ENCODE measurements at regions not wholly inside any gene's neighbourhood (a gene's known extent, or its start where the extent isn't known, plus 50 kb on each side); places are given as distances from the start of the nearest gene placed in this dataset.

DNA sequence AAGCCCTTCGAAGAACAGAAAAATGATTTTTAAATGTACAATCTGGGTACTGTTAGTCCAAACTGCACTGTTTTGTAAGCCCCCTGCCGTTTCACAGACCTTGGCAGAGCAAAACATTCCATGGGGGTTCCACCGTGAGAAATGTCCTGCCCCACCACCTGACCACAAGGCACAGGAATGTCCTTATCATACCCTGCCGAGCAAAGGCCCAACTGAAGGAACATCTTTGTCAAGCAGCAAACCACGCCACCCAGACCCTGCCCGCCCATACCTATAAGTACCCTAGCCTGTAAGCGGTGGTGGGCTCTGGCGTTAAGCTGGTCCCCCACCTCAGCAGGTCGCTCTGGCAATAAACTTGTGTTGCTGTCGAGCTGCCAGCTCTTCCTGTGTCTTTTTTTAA, 181.6 kb upstream of the PZP start:
- no peak overlapping the region for H3K9ac ChIP-seq (ENCODE audit: low read depth in 1 of 2, low read length in 2 of 2)
- TF ChIP-seq, protein P1, sequence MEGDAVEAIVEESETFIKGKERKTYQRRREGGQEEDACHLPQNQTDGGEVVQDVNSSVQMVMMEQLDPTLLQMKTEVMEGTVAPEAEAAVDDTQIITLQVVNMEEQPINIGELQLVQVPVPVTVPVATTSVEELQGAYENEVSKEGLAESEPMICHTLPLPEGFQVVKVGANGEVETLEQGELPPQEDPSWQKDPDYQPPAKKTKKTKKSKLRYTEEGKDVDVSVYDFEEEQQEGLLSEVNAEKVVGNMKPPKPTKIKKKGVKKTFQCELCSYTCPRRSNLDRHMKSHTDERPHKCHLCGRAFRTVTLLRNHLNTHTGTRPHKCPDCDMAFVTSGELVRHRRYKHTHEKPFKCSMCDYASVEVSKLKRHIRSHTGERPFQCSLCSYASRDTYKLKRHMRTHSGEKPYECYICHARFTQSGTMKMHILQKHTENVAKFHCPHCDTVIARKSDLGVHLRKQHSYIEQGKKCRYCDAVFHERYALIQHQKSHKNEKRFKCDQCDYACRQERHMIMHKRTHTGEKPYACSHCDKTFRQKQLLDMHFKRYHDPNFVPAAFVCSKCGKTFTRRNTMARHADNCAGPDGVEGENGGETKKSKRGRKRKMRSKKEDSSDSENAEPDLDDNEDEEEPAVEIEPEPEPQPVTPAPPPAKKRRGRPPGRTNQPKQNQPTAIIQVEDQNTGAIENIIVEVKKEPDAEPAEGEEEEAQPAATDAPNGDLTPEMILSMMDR (IDR thresholded peaks at IDR 0.05; ENCODE audit: low read depth, low read length, missing input control): no peak
- no peak for TF ChIP-seq YY1 (IDR thresholded peaks at IDR 0.05)
- TF ChIP-seq RAD21 (IDR thresholded peaks at IDR 0.05): no peak
- no peak for TF ChIP-seq GABPA (IDR thresholded peaks at IDR 0.05 in 1 of 2, conservative IDR thresholded peaks at IDR 0.05 in 1 of 2)
- no peak for TF ChIP-seq NR2F2 (IDR thresholded peaks at IDR 0.05)
- TF ChIP-seq, protein P2, sequence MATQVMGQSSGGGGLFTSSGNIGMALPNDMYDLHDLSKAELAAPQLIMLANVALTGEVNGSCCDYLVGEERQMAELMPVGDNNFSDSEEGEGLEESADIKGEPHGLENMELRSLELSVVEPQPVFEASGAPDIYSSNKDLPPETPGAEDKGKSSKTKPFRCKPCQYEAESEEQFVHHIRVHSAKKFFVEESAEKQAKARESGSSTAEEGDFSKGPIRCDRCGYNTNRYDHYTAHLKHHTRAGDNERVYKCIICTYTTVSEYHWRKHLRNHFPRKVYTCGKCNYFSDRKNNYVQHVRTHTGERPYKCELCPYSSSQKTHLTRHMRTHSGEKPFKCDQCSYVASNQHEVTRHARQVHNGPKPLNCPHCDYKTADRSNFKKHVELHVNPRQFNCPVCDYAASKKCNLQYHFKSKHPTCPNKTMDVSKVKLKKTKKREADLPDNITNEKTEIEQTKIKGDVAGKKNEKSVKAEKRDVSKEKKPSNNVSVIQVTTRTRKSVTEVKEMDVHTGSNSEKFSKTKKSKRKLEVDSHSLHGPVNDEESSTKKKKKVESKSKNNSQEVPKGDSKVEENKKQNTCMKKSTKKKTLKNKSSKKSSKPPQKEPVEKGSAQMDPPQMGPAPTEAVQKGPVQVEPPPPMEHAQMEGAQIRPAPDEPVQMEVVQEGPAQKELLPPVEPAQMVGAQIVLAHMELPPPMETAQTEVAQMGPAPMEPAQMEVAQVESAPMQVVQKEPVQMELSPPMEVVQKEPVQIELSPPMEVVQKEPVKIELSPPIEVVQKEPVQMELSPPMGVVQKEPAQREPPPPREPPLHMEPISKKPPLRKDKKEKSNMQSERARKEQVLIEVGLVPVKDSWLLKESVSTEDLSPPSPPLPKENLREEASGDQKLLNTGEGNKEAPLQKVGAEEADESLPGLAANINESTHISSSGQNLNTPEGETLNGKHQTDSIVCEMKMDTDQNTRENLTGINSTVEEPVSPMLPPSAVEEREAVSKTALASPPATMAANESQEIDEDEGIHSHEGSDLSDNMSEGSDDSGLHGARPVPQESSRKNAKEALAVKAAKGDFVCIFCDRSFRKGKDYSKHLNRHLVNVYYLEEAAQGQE (IDR thresholded peaks at IDR 0.05): no peak
- no peak for TF ChIP-seq EGR1 (IDR thresholded peaks at IDR 0.05; ENCODE audit: low read depth in 2 of 2)
- TF ChIP-seq, protein P3, sequence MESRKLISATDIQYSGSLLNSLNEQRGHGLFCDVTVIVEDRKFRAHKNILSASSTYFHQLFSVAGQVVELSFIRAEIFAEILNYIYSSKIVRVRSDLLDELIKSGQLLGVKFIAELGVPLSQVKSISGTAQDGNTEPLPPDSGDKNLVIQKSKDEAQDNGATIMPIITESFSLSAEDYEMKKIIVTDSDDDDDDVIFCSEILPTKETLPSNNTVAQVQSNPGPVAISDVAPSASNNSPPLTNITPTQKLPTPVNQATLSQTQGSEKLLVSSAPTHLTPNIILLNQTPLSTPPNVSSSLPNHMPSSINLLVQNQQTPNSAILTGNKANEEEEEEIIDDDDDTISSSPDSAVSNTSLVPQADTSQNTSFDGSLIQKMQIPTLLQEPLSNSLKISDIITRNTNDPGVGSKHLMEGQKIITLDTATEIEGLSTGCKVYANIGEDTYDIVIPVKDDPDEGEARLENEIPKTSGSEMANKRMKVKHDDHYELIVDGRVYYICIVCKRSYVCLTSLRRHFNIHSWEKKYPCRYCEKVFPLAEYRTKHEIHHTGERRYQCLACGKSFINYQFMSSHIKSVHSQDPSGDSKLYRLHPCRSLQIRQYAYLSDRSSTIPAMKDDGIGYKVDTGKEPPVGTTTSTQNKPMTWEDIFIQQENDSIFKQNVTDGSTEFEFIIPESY (IDR thresholded peaks at IDR 0.05): no peak
- no peak for TF ChIP-seq FOXA1 (IDR thresholded peaks at IDR 0.05)
- 86% methylated on average over 10 of the region's 10 CpGs for WGBS
- DNase-seq (ENCODE audit: low spot score): no peak
- H3K36me3 ChIP-seq (ENCODE audit: control insufficient read depth in 4 of 4, insufficient read depth in 3 of 4, low read depth in 1 of 4, low read length in 3 of 4): no peaks in the 10 kb centered on the region
- no peaks in the 10 kb centered on the region for H3K9me3 ChIP-seq (ENCODE audit: control insufficient read depth in 4 of 4, low read length in 3 of 4)
- no peak overlapping the region for H3K4me3 ChIP-seq (ENCODE audit: low read depth in 1 of 3, low read length in 3 of 3)
- H3K4me1 ChIP-seq (ENCODE audit: control insufficient read depth in 4 of 4, insufficient read depth in 4 of 4, low read length in 3 of 4): no peaks in the 10 kb centered on the region
- no peak overlapping the region for H3K27ac ChIP-seq (ENCODE audit: low read depth in 1 of 2, low read length in 2 of 2)
- H3K27me3 ChIP-seq (ENCODE audit: control insufficient read depth in 4 of 4, insufficient read depth in 4 of 4, low read length in 3 of 4): no peaks in the 10 kb centered on the region

DNA sequence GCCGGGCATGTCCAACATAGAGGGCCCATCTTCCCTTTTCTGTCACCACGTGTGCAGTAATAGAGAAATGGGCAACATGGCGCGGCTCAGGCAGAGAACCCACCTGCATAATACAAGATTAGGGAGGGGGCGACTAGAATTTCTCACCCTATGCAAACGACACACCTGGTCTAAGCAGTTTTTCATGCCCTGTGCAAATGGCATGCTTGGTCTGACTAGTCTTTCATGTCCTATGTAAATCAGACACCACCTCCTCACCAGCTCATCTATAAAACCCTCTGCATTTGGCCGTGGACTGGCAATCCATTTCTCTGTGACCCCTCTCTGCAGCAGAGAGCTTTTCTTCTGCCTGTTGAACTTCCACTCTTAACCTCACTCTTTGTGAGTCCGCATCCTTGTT, 180.2 kb upstream of the PZP start:
- no peak overlapping the region for H3K9ac ChIP-seq (ENCODE audit: low read depth in 1 of 2, low read length in 2 of 2)
- H3K9me3 ChIP-seq (ENCODE audit: control insufficient read depth in 4 of 4, low read length in 3 of 4): no peaks in the 10 kb centered on the region
- 92% methylated on average over 8 of the region's 8 CpGs for WGBS
- H3K27me3 ChIP-seq (ENCODE audit: control insufficient read depth in 4 of 4, insufficient read depth in 4 of 4, low read length in 3 of 4): no peaks in the 10 kb centered on the region
- no peak for DNase-seq (ENCODE audit: low spot score)
- H3K36me3 ChIP-seq (ENCODE audit: control insufficient read depth in 4 of 4, insufficient read depth in 3 of 4, low read depth in 1 of 4, low read length in 3 of 4): no peaks in the 10 kb centered on the region
- H3K4me1 ChIP-seq (ENCODE audit: control insufficient read depth in 4 of 4, insufficient read depth in 4 of 4, low read length in 3 of 4): no peaks in the 10 kb centered on the region
- no peak overlapping the region for H3K27ac ChIP-seq (ENCODE audit: low read depth in 1 of 2, low read length in 2 of 2)
- H3K4me3 ChIP-seq (ENCODE audit: low read depth in 1 of 3, low read length in 3 of 3): no peak overlapping the region
- TF ChIP-seq HNF4G (IDR thresholded peaks at IDR 0.05): no peak
- no peak for TF ChIP-seq NR2F2 (IDR thresholded peaks at IDR 0.05)
- TF ChIP-seq FOXA2 (IDR thresholded peaks at IDR 0.05): no peak
- no peak for TF ChIP-seq EGR1 (IDR thresholded peaks at IDR 0.05; ENCODE audit: low read depth in 2 of 2)
- TF ChIP-seq SP1 (IDR thresholded peaks at IDR 0.05): no peak
- TF ChIP-seq, protein P4, sequence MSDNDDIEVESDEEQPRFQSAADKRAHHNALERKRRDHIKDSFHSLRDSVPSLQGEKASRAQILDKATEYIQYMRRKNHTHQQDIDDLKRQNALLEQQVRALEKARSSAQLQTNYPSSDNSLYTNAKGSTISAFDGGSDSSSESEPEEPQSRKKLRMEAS (IDR thresholded peaks at IDR 0.05): no peak
- TF ChIP-seq, protein P3 (IDR thresholded peaks at IDR 0.05): no peak
- TF ChIP-seq TAF1 (conservative IDR thresholded peaks at IDR 0.05): no peak
- TF ChIP-seq FOXA1 (IDR thresholded peaks at IDR 0.05): no peak
- no peak for TF ChIP-seq RXRA (IDR thresholded peaks at IDR 0.05)
- TF ChIP-seq RAD21 (IDR thresholded peaks at IDR 0.05): no peak
- TF ChIP-seq, protein P2 (IDR thresholded peaks at IDR 0.05): no peak
- no peak for TF ChIP-seq GABPA (IDR thresholded peaks at IDR 0.05 in 1 of 2, conservative IDR thresholded peaks at IDR 0.05 in 1 of 2)
- no peak for TF ChIP-seq JUND (IDR thresholded peaks at IDR 0.05)
- TF ChIP-seq, protein P5, sequence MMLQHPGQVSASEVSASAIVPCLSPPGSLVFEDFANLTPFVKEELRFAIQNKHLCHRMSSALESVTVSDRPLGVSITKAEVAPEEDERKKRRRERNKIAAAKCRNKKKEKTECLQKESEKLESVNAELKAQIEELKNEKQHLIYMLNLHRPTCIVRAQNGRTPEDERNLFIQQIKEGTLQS (IDR thresholded peaks at IDR 0.05): no peak
